T-helper 17 cell (primary cell): ENCODE measurements at regions not wholly inside any gene's neighbourhood (a gene's known extent, or its start where the extent isn't known, plus 50 kb on each side); places are given as distances from the start of the nearest gene placed in this dataset.
"Not testable (repeated sequence)": the region's sequence is repeated elsewhere in the genome, so short reads cannot be mapped to it uniquely, and the experiment has no call there.

ENCODE experiments used
- ATAC-seq: fragments of 150-1000 bp; cut with Tn5 transposase; 2 replicates; pipeline ENCODE4 v1.10.0; 2021; ENCODE audit warnings: mild to moderate bottlenecking, moderate library complexity
- DNase-seq, 3 donors: peaks; one replicate each; pipeline versions ENCODE4 v3.0.0 to v3.0.0-alpha.2; 2020 to 2021
- H3K9me3 ChIP-seq: one replicate; pipeline ENCODE4 v1.7.0; 2013; ENCODE audit warnings: low read length, mild to moderate bottlenecking; ENCODE audit not compliant: control insufficient read depth, poor library complexity, severe bottlenecking
- H3K27ac Mint-ChIP-seq: one replicate; pipeline ENCODE4 v1.8.0; 2022; ENCODE audit warnings: mild to moderate bottlenecking, moderate library complexity, mixed read lengths
- H3K27me3 Mint-ChIP-seq: one replicate; pipeline ENCODE4 v1.8.0; 2022; ENCODE audit warnings: mixed read lengths
- H3K36me3 Mint-ChIP-seq: one replicate; pipeline ENCODE4 v1.8.0; 2022; ENCODE audit warnings: low read depth, mixed read lengths
- H3K4me1 Mint-ChIP-seq: one replicate; pipeline ENCODE4 v1.8.0; 2022; ENCODE audit warnings: mild to moderate bottlenecking, mixed read lengths
- H3K4me3 Mint-ChIP-seq: one replicate; pipeline ENCODE4 v1.8.0; 2022; ENCODE audit warnings: mild to moderate bottlenecking, moderate library complexity, mixed read lengths

GRCh38 chr10:64037071-64037661 is 516.0 kb downstream of the REEP3 start:
- H3K36me3 Mint-ChIP-seq = peaks cover 2% of the 10 kb centered on the region
- ATAC-seq (no peak), DNase-seq (no peak)
- H3K27me3 Mint-ChIP-seq = peaks cover 65% of the 10 kb centered on the region
- peaks cover 6% of the 10 kb centered on the region for H3K4me1 Mint-ChIP-seq
- no peak overlapping the region for H3K27ac Mint-ChIP-seq
- H3K9me3 ChIP-seq = no peaks in the 10 kb centered on the region
- H3K4me3 Mint-ChIP-seq = no peak overlapping the region

GRCh38 chr10:64038107-64038506 is 516.9 kb downstream of the REEP3 start:
- no peak for DNase-seq
- Mint-ChIP-seq H3K27ac (no peak overlapping the region), H3K4me3 (no peak overlapping the region), H3K27me3 (peaks cover 57% of the 10 kb centered on the region), H3K36me3 (peaks cover 2% of the 10 kb centered on the region), H3K4me1 (peaks cover 6% of the 10 kb centered on the region)
- ATAC-seq = no peak
- no peaks in the 10 kb centered on the region for H3K9me3 ChIP-seq

DNA sequence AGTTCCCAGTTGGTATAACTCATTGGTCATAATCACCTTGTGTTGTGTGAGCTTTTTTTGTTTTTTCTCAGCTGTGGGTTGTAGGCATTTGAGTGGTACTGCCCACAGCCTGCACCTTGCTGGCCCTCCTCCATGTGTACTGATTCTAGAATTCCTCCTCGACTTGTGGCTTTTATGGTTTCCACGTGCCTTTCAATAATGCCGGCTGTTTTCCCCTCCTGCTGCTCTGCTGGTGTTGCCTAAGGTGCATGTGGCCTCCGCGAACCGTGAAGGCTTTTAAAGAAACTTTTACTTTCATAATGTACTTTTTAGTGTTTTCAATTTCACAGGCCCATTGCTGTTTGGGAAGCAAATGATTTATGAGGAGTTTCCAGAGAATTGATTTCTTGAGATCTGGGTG is 518.0 kb downstream of the REEP3 start:
- Mint-ChIP-seq H3K4me3 (no peak overlapping the region), H3K36me3 (peaks cover 2% of the 10 kb centered on the region), H3K27me3 (peaks cover 46% of the 10 kb centered on the region), H3K27ac (no peak overlapping the region), H3K4me1 (peaks cover 7% of the 10 kb centered on the region)
- no peak for ATAC-seq
- no peak for DNase-seq
- no peaks in the 10 kb centered on the region for H3K9me3 ChIP-seq

GRCh38 chr10:64040781-64041180 is 519.6 kb downstream of the REEP3 start:
- Mint-ChIP-seq H3K4me1 (peaks cover 7% of the 10 kb centered on the region), H3K4me3 (no peak overlapping the region), H3K36me3 (peaks cover 2% of the 10 kb centered on the region), H3K27me3 (peaks cover 38% of the 10 kb centered on the region), H3K27ac (no peak overlapping the region)
- DNase-seq (no peak), ATAC-seq (peak; percentile 4)
- H3K9me3 ChIP-seq = no peaks in the 10 kb centered on the region

DNA sequence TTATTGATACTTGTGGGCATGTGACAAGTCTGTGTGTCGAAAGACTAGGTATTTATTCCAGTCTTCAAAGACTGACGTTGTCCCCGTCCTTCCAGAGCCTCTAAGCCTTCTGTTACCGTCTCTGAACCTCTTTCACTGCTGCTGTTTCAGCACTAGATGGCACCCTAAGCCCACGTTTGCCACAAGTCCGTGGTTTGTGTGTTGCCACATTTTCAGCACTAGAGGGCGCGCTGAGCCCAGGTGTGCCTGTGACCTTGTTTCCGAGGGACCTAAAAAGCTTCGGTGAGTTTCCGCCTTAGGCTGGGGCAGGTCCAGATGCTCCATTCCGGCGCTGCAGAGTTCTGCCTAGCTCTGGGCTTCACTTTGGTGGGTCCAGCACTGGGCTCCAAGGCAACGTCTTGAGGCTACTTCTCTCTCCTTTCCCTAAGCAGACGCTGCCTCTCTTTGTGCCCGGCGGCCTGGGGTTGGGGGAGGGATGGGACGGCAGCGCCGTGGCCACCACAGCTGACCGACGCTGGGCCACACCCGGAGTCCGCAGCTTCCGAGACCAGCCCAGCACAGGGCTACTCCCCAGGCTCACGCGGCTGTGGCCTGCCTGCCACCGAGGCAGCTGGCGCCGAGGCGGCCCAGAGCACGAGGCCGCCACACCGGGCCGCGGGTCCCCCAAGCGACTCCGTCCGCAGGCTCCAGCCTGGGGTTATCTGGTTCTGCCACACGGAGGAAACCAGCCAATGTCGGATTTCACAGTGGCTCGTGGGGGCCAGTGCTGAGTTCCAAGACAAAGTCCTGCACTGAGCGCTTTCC is 520.2 kb downstream of the REEP3 start:
- Mint-ChIP-seq H3K4me3 (peak overlapping the region; percentile 72), H3K27me3 (peaks cover 32% of the 10 kb centered on the region), H3K36me3 (peaks cover 2% of the 10 kb centered on the region), H3K27ac (no peak overlapping the region), H3K4me1 (peaks cover 7% of the 10 kb centered on the region)
- H3K9me3 ChIP-seq = no peaks in the 10 kb centered on the region
- DNase-seq (peak; percentile 53 to 76 (median 62)), ATAC-seq (peak; percentile 99)

GRCh38 chr10:64041989-64042490 is 520.8 kb downstream of the REEP3 start:
- no peak overlapping the region for H3K27ac Mint-ChIP-seq
- no peak for ATAC-seq
- no peak for DNase-seq
- H3K9me3 ChIP-seq = no peaks in the 10 kb centered on the region
- peaks cover 7% of the 10 kb centered on the region for H3K4me1 Mint-ChIP-seq
- H3K36me3 Mint-ChIP-seq = peaks cover 2% of the 10 kb centered on the region
- peak overlapping the region; percentile 21 for H3K4me3 Mint-ChIP-seq
- peaks cover 26% of the 10 kb centered on the region for H3K27me3 Mint-ChIP-seq

DNA sequence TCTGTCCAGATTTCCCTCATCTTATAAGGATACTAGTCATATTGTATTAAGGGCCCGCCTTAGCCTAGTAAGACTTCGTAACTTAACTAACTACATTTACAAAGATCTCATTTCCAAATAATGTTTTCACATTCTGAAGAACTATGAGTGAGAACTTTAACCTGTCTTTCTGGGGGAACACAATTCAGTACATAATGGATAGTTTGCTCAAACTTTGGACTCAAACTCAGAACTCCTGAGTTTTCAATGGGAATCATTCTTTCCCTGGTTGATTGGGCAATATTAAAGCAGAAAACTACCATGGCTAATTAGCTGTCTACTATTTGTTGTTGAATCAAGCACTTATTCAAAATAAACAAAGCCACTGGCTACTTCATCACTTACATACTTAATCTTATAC is 522.9 kb downstream of the REEP3 start:
- peaks cover 9% of the 10 kb centered on the region for H3K27me3 Mint-ChIP-seq
- peaks cover 7% of the 10 kb centered on the region for H3K4me1 Mint-ChIP-seq
- no peak for DNase-seq
- H3K27ac Mint-ChIP-seq = no peak overlapping the region
- ATAC-seq = no peak
- H3K4me3 Mint-ChIP-seq = peak overlapping the region; percentile 12
- H3K36me3 Mint-ChIP-seq = peaks cover 2% of the 10 kb centered on the region
- no peaks in the 10 kb centered on the region for H3K9me3 ChIP-seq

DNA sequence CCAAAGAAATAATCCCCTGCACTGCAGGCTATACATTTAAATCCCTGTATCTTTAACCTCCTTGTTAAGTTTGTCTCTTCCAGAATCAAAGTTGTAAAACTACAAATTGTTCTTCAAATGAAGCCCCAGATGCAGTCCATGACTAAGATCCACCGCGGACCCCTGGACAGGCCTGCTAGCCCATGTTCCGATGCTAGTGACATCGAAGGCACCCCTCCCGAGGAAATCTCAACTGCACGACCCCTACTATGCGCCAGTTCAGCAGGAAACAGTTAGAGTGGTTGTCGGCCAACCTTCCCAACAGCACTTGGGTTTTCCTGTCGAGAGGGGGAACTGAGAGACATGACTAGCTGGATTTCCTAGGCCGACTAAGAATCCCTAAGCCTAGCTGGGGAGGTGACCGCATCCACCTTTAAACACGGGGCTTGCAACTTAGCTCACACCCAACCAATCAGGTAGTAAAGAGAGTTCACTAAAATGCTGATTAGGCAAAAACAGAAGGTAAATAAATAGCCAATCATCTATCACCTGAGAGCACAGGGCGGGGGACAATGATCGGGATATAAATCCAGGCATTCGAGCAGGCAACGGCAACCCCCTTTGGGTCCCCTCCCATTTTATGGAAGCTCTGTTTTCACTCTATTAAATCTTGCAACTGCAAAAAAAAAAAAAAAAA is 523.9 kb downstream of the REEP3 start:
- not testable (repeated sequence) for DNase-seq, ATAC-seq

GRCh38 chr10:64054392-64054791 is 533.2 kb downstream of the REEP3 start:
- no peak overlapping the region for H3K27ac Mint-ChIP-seq
- H3K27me3 Mint-ChIP-seq = peaks cover 20% of the 10 kb centered on the region
- H3K36me3 Mint-ChIP-seq = no peaks in the 10 kb centered on the region
- no peaks in the 10 kb centered on the region for H3K4me1 Mint-ChIP-seq
- no peaks in the 10 kb centered on the region for H3K9me3 ChIP-seq
- H3K4me3 Mint-ChIP-seq = no peak overlapping the region
- no peak for DNase-seq
- ATAC-seq = no peak

More for the DNA sequence above, 523.9 kb downstream of the REEP3 start:
- not testable (repeated sequence) for H3K27ac Mint-ChIP-seq, H3K4me3 Mint-ChIP-seq, H3K9me3 ChIP-seq, H3K27me3 Mint-ChIP-seq, H3K4me1 Mint-ChIP-seq, H3K36me3 Mint-ChIP-seq

DNA sequence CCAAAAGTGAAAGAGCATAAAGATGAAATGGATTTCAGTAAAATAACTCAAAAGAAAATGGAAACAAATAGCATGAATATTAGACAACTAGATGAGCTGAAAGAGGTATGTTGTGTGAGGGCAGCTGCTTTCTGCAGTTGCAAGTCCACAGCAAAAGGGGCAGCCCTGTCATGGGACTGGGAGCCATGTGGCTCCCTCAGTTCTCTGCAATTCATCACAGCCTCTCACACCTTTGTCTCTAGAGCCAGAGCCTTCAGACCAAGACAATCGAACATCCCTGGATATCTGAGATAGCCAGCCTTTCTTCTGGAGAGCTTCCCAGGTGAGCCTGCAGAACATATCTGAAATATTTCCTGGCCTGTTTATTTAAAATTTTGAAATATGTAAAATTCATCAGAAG is 538.7 kb downstream of the REEP3 start:
- ATAC-seq = no peak
- Mint-ChIP-seq H3K27ac (no peak overlapping the region), H3K4me3 (no peak overlapping the region), H3K36me3 (no peaks in the 10 kb centered on the region), H3K27me3 (peaks cover 55% of the 10 kb centered on the region), H3K4me1 (no peaks in the 10 kb centered on the region)
- H3K9me3 ChIP-seq = no peaks in the 10 kb centered on the region
- no peak for DNase-seq

- no peak for DNase-seq
- H3K27me3 Mint-ChIP-seq = peaks cover 53% of the 10 kb centered on the region
- H3K36me3 Mint-ChIP-seq = no peaks in the 10 kb centered on the region
- no peak overlapping the region for H3K4me3 Mint-ChIP-seq
- no peak for ATAC-seq
- no peaks in the 10 kb centered on the region for H3K9me3 ChIP-seq
- no peak overlapping the region for H3K27ac Mint-ChIP-seq
- H3K4me1 Mint-ChIP-seq = no peaks in the 10 kb centered on the region
Observed at GRCh38 chr10:64060389-64060788, 539.2 kb downstream of the REEP3 start.

- no peaks in the 10 kb centered on the region for H3K9me3 ChIP-seq
- Mint-ChIP-seq H3K4me3 (no peak overlapping the region), H3K27me3 (peaks cover 63% of the 10 kb centered on the region), H3K4me1 (no peaks in the 10 kb centered on the region), H3K27ac (no peak overlapping the region), H3K36me3 (no peaks in the 10 kb centered on the region)
- no peak for ATAC-seq
- DNase-seq = no peak
Observed at GRCh38 chr10:64062793-64063192, 541.6 kb downstream of the REEP3 start.

- no peaks in the 10 kb centered on the region for H3K9me3 ChIP-seq
- DNase-seq (no peak), ATAC-seq (no peak)
- Mint-ChIP-seq H3K4me1 (no peaks in the 10 kb centered on the region), H3K27ac (no peak overlapping the region), H3K4me3 (no peak overlapping the region), H3K36me3 (no peaks in the 10 kb centered on the region), H3K27me3 (peaks cover 60% of the 10 kb centered on the region)
Observed at GRCh38 chr10:64067009-64067606, 545.9 kb downstream of the REEP3 start.
